Pancreas (tissue), 10 donors: ENCODE measurements at regions not wholly inside any gene's neighbourhood (a gene's known extent, or its start where the extent isn't known, plus 50 kb on each side); places are given as distances from the start of the nearest gene placed in this dataset.

ENCODE experiments used
- ATAC-seq, 4 donors: fragments of 200-7000 bp; cut with Tn5 transposase; one replicate each; pipeline versions ENCODE4 v1.8.0 to v1.9.1; 2020; ENCODE audit warnings: mild to moderate bottlenecking in 4 of 4, moderate library complexity in 4 of 4
- DNase-seq, 6 donors: peaks; one replicate each; pipeline ENCODE4 v3.0.0-alpha.2; 2020
- FAIRE-seq: peaks from 2 replicates; lab custom pipeline; 2012; peaks lifted over from hg19 to GRCh38; lab: Jason Lieb, UNC
- H3K27ac ChIP-seq, 4 donors: fragments of 200-600 bp; sonication (generic); 1 replicate in 3 of 4; 2 replicates in 1 of 4; pipeline versions ENCODE4 v1.5.0 to v1.8.0; 2020
- H3K27me3 ChIP-seq, 4 donors: fragments of 200-600 bp; one replicate each; pipeline ENCODE4 v1.8.0; 2021
- H3K36me3 ChIP-seq, 3 donors: fragments of 200-600 bp; sonication (generic) in 1 of 3; one replicate each; pipeline versions ENCODE4 v1.5.0 to v1.8.0; 2020 to 2021
- H3K4me1 ChIP-seq, 3 donors: fragments of 200-600 bp; one replicate each; pipeline ENCODE4 v1.8.0; 2021
- H3K4me3 ChIP-seq, 4 donors: fragments of 200-600 bp; sonication (generic) in 2 of 4; one replicate each; pipeline versions ENCODE4 v1.5.0 to v1.8.0; 2020 to 2021
- H3K9me3 ChIP-seq, 4 donors: fragments of 200-600 bp; one replicate each; pipeline ENCODE4 v1.8.0; 2021
- CTCF ChIP-seq, 4 donors: fragments of 200-600 bp; sonication (generic) in 3 of 4; IDR thresholded peaks; one replicate each; pipeline versions ENCODE4 v1.5.0 to v1.8.0; 2021; ENCODE audit warnings: antibody characterized with exemption in 4 of 4
- WGBS, 2 donors: extraction: QIAGEN DNeasy Blood & Tissue Kit; methylation state at CpG; one replicate each; pipeline ENCODE4 v1.1.7; 2013; 5-methylcytosine and 5-hydroxymethylcytosine counted together
- intact Hi-C, 3 donors: fragments of 100-400 bp; cut with DNase I; formaldehyde crosslinking; loops; one replicate each; pipeline versions ENCODE4 v1.11.1 to v1.14.2; 2022
- donor health status: healthy with polysubstance abuse.
- donor health status: DM: no; HTN: no; CAD: no; lungs with moderate emphysema.
- donor health status: DM: no; HTN: no; CAD: no.
- donor health status: control.
- donor health status: control.
- donor health status: Bipolar disorder and iron deficiency.
- donor health status: DM: yes; HTN: yes; CAD: no.
- donor health status: DM: no; HTN: no; CAD: no.
- donor health status: DM: no; HTN: no; CAD: no.
- donor health status: DM: yes; HTN: yes; CAD: no.

DNA sequence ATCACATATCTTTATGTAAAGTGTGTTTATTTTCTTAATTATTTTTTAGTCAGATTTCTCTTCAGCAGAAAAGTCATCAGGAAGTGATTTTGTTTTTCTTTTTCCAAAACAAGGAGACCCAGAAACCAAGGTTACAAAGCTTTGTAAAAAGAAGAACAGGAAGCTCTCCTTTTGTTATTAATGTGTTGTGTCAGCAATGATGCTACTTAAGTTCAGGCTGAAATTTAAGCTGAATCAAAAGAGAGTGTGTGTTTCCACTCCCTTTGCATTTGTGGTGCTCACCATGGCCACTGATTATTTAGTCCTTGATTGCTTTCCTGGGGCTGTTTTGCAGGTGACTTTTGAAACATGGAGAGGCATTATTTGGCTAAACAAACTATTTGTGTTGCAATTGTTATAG lies 155.3 kb upstream of the ATP2B1 start:
- Histone ChIP-seq H3K27me3 (no peaks in the 10 kb centered on the region), H3K27ac (no peak overlapping the region), H3K4me1 (no peaks in the 10 kb centered on the region), H3K9me3 (peaks cover 0 to 3% (median 0%) of the 10 kb centered on the region in 4 donors), H3K36me3 (no peaks in the 10 kb centered on the region), H3K4me3 (no peak overlapping the region)
- FAIRE-seq (no peak), DNase-seq (no peak), ATAC-seq (peak in 2 of 4 donors; percentile 47 to 68)
- no peak for TF ChIP-seq CTCF (IDR thresholded peaks at IDR 0.05)
- intact Hi-C loops = no loop called here

- WGBS, 2 donors = 76 to 83% methylated on average over 7 of the region's 7 CpGs
- intact Hi-C loops = no loop called here
- TF ChIP-seq CTCF (IDR thresholded peaks at IDR 0.05) = no peak
- DNase-seq (no peak), FAIRE-seq (no peak), ATAC-seq (peak in 1 of 4 donors; percentile 46)
- no peaks in the 10 kb centered on the region for H3K36me3 ChIP-seq
- H3K9me3 ChIP-seq = peaks cover 0 to 3% (median 0%) of the 10 kb centered on the region in 4 donors
- peak overlapping the region in 2 of 4 donors; percentile 3 to 55 for H3K27ac ChIP-seq
- H3K4me3 ChIP-seq = no peak overlapping the region
- no peaks in the 10 kb centered on the region for H3K27me3 ChIP-seq
- H3K4me1 ChIP-seq = no peaks in the 10 kb centered on the region
These were observed 154.9 kb upstream of the ATP2B1 start for GRCh38 chr12:89863493-89863938.

DNA sequence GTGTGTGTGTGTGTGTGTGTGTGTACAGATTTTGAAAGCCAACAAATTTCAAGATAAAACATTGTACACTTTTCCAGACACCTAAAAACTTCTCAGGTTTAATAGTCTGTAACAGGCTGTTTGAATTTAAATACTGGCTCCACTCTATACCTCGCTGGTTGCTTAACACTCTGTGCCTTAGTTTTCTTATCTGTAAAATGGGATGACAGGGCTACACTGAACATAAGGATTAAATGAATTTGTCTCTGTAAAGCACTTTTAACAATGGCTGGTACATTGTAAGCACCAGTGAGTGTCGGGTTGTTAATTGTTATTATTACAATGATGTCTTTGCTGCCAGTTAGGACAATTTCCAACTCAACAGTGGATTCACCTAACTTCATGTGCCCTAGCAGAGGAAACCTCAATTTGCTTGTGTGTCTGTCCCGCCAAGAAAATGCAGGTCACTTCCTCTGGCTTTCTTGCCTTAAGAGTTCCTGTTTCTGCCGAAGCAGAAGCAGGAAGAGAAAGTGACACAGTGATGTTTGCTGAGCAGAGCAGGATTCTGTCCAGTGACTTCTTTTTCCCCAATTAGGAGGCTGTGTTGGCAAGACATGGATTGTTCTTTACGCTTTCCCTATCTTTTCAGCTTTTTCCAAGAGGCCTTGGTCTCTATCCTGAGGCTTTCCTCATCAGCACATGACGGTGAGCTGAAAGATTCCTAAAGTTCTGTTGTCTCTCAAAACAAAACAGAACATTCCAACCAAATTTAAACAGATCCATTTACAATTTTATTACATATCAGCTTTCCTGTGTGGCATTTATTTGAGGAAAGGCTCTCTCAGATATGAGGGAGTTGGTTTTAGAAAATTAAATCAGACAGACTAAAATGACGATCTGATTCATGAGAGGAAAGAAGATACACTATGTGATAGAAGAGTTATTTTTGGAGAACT lies 154.1 kb upstream of the ATP2B1 start:
- FAIRE-seq (no peak), DNase-seq (peak in 1 of 6 donors; percentile 30), ATAC-seq (peak in 3 of 4 donors; percentile 32 to 81 (median 77))
- H3K4me3 ChIP-seq = no peak overlapping the region
- H3K27me3 ChIP-seq = no peaks in the 10 kb centered on the region
- H3K4me1 ChIP-seq = no peaks in the 10 kb centered on the region
- WGBS, 2 donors = 61 to 66% methylated on average over 7 of the region's 7 CpGs
- intact Hi-C loops = no loop called here
- no peak for TF ChIP-seq CTCF (IDR thresholded peaks at IDR 0.05)
- no peaks in the 10 kb centered on the region for H3K36me3 ChIP-seq
- no peaks in the 10 kb centered on the region for H3K9me3 ChIP-seq
- peak overlapping the region in 2 of 4 donors; percentile 3 to 55 for H3K27ac ChIP-seq

GRCh38 chr12:89861086-89861485 lies 152.4 kb upstream of the ATP2B1 start:
- ATAC-seq = no peak
- Histone ChIP-seq H3K4me1 (no peaks in the 10 kb centered on the region), H3K27ac (no peak overlapping the region), H3K27me3 (no peaks in the 10 kb centered on the region), H3K4me3 (no peak overlapping the region), H3K9me3 (no peaks in the 10 kb centered on the region), H3K36me3 (no peaks in the 10 kb centered on the region)
- no peak for TF ChIP-seq CTCF (IDR thresholded peaks at IDR 0.05)
- intact Hi-C loops = no loop called here
- no peak for DNase-seq
- 78 to 91% methylated on average over 3 of the region's 3 CpGs for WGBS, 2 donors
- no peak for FAIRE-seq
